Right lobe of liver (tissue), 4 donors: ENCODE measurements at regions not wholly inside any gene's neighbourhood (a gene's known extent, or its start where the extent isn't known, plus 50 kb on each side); places are given as distances from the start of the nearest gene placed in this dataset.

Experiments
- POLR2A ChIP-seq: fragments of 450-650 bp; IDR thresholded peaks from one replicate; pipeline ENCODE4 v1.6.1; 2017; ENCODE audit warnings: antibody characterized with exemption, mild to moderate bottlenecking
- TF ChIP-seq, protein P1 (sequence below), 4 donors: fragments of 200-600 bp in 3 of 4; fragments of 450-650 bp in 1 of 4; IDR thresholded peaks; one replicate each; pipeline versions ENCODE4 v1.5.1 to v1.8.0; 2016 to 2022; ENCODE audit warnings: antibody characterized with exemption in 4 of 4, mild to moderate bottlenecking in 2 of 4
- donor health status: DM: no; HTN: no; CAD: no.
- donor health status: DM: no; HTN: no; CAD: no.
- donor health status: DM: no; HTN: yes; CAD: no.

DNA sequence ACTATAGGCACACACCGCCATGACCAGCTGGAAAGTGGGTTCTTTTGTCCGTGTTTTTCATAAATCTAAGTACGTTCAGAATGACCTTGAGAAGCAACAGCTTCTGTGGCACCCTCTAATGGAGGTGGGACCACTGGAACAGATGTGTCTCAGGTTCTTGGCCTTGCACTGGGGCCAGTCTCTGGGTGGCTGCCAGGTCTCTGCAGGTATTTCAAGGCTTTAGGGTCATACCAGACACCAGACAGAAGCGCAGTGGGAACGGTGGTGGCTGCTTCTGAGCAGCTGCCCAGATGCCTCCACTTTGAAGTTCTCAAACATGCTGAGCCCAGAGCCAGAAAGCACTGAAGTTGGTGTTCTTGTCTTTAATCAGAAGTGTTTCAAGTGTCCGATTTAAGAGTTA lies 75.0 kb upstream of the RBM19 start:
- TF ChIP-seq, protein P1, sequence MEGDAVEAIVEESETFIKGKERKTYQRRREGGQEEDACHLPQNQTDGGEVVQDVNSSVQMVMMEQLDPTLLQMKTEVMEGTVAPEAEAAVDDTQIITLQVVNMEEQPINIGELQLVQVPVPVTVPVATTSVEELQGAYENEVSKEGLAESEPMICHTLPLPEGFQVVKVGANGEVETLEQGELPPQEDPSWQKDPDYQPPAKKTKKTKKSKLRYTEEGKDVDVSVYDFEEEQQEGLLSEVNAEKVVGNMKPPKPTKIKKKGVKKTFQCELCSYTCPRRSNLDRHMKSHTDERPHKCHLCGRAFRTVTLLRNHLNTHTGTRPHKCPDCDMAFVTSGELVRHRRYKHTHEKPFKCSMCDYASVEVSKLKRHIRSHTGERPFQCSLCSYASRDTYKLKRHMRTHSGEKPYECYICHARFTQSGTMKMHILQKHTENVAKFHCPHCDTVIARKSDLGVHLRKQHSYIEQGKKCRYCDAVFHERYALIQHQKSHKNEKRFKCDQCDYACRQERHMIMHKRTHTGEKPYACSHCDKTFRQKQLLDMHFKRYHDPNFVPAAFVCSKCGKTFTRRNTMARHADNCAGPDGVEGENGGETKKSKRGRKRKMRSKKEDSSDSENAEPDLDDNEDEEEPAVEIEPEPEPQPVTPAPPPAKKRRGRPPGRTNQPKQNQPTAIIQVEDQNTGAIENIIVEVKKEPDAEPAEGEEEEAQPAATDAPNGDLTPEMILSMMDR (IDR thresholded peaks at IDR 0.05), result no peak
- no peak for TF ChIP-seq POLR2A
